Adipose tissue (tissue), 3 donors: ENCODE measurements at regions not wholly inside any gene's neighbourhood (a gene's known extent, or its start where the extent isn't known, plus 50 kb on each side); places are given as distances from the start of the nearest gene placed in this dataset.

Source experiments
- H3K27ac ChIP-seq: one replicate; pipeline ENCODE4 v1.5.1; 2013; ENCODE audit warnings: low read depth, low read length
- WGBS, 3 donors: extraction: QIAGEN DNeasy Blood & Tissue Kit; methylation state at CpG; one replicate each; pipeline ENCODE4 v1.1.7; 2013; 5-methylcytosine and 5-hydroxymethylcytosine counted together
- donor health status: healthy with polysubstance abuse.
- donor health status: Bipolar disorder and iron deficiency.
- donor health status: healthy.

GRCh38 chr9:107612136-107612535 is 122.6 kb upstream of the KLF4 start:
- 25 to 76% (median 33%) methylated on average over 5 of the region's 5 CpGs for WGBS, 3 donors
- no peak overlapping the region for H3K27ac ChIP-seq

GRCh38 chr9:107609547-107609946 is 120.0 kb upstream of the KLF4 start:
- 74 to 85% (median 76%) methylated on average over 2 of the region's 2 CpGs for WGBS, 3 donors
- H3K27ac ChIP-seq = no peak overlapping the region

GRCh38 chr9:107606149-107606790 is 116.7 kb upstream of the KLF4 start:
- no peak overlapping the region for H3K27ac ChIP-seq
- 82 to 98% (median 91%) methylated on average over 8 of the region's 8 CpGs for WGBS, 3 donors

GRCh38 chr9:107605041-107605440 is 115.5 kb upstream of the KLF4 start:
- 85 to 98% (median 94%) methylated on average over 4 of the region's 4 CpGs for WGBS, 3 donors
- no peak overlapping the region for H3K27ac ChIP-seq

- no peak overlapping the region for H3K27ac ChIP-seq
- 66 to 82% (median 76%) methylated on average over 4 of the region's 4 CpGs for WGBS, 3 donors
Observed at GRCh38 chr9:107603281-107603680, 113.7 kb upstream of the KLF4 start.

- 30 to 60% (median 47%) methylated on average over 3 of the region's 3 CpGs for WGBS, 3 donors
- H3K27ac ChIP-seq = no peak overlapping the region
Observed at GRCh38 chr9:107600060-107600573, 110.5 kb upstream of the KLF4 start.

GRCh38 chr9:107597743-107598217 is 108.2 kb upstream of the KLF4 start:
- WGBS, 3 donors = 69 to 86% (median 70%) methylated on average over 7 of the region's 7 CpGs

GRCh38 chr9:107594908-107595530 is 105.5 kb upstream of the KLF4 start:
- 82 to 92% (median 86%) methylated on average over 3 of the region's 3 CpGs for WGBS, 3 donors
- no peak overlapping the region for H3K27ac ChIP-seq

More at GRCh38 chr9:107597743-107598217, 108.2 kb upstream of the KLF4 start:
- H3K27ac ChIP-seq = no peak overlapping the region

GRCh38 chr9:107593224-107593870 is 103.8 kb upstream of the KLF4 start:
- 27 to 82% (median 79%) methylated on average over 3 of the region's 3 CpGs for WGBS, 3 donors
- no peak overlapping the region for H3K27ac ChIP-seq

- H3K27ac ChIP-seq = no peak overlapping the region
- 93 to 96% (median 94%) methylated on average over 7 of the region's 7 CpGs for WGBS, 3 donors
Observed at GRCh38 chr9:107592424-107592823, 102.9 kb upstream of the KLF4 start.

- 73 to 89% (median 76%) methylated on average over 3 of the region's 3 CpGs for WGBS, 3 donors
- no peak overlapping the region for H3K27ac ChIP-seq
Observed at GRCh38 chr9:107591781-107592180, 102.2 kb upstream of the KLF4 start.

GRCh38 chr9:107588393-107588792 is 98.8 kb upstream of the KLF4 start:
- 88 to 95% (median 91%) methylated on average over 6 of the region's 6 CpGs for WGBS, 3 donors
- H3K27ac ChIP-seq = no peak overlapping the region

GRCh38 chr9:107587191-107587963 is 97.8 kb upstream of the KLF4 start:
- 25 to 38% (median 33%) methylated on average over 26 of the region's 26 CpGs for WGBS, 3 donors
- H3K27ac ChIP-seq = no peak overlapping the region

GRCh38 chr9:107586493-107586892 is 96.9 kb upstream of the KLF4 start:
- H3K27ac ChIP-seq = no peak overlapping the region
- WGBS, 3 donors = 77 to 86% (median 84%) methylated on average over 3 of the region's 3 CpGs

GRCh38 chr9:107585465-107585864 is 95.9 kb upstream of the KLF4 start:
- WGBS, 3 donors = 76 to 87% (median 86%) methylated on average over 3 of the region's 3 CpGs
- H3K27ac ChIP-seq = no peak overlapping the region

GRCh38 chr9:107584944-107585343 is 95.4 kb upstream of the KLF4 start:
- WGBS, 3 donors = 72 to 81% (median 78%) methylated on average over 1 of the region's 1 CpG
- no peak overlapping the region for H3K27ac ChIP-seq

GRCh38 chr9:107584186-107584585 is 94.6 kb upstream of the KLF4 start:
- H3K27ac ChIP-seq = no peak overlapping the region
- 75 to 85% (median 84%) methylated on average over 5 of the region's 5 CpGs for WGBS, 3 donors

- H3K27ac ChIP-seq = no peak overlapping the region
- WGBS, 3 donors = 59 to 85% (median 62%) methylated on average over 5 of the region's 5 CpGs
Observed at GRCh38 chr9:107577140-107577776, 87.7 kb upstream of the KLF4 start.
